Glutamatergic neuron (in vitro differentiated cells): ENCODE measurements at regions not wholly inside any gene's neighbourhood (a gene's known extent, or its start where the extent isn't known, plus 50 kb on each side); places are given as distances from the start of the nearest gene placed in this dataset.

Source experiments
- DNase-seq: peaks from one replicate; pipeline ENCODE4 v3.0.0; 2022
- H3K27ac Mint-ChIP-seq: one replicate; pipeline ENCODE4 v1.8.0; 2020; ENCODE audit warnings: mild to moderate bottlenecking, mixed read lengths, inconsistent platforms; ENCODE audit not compliant: unreplicated experiment
- H3K27me3 Mint-ChIP-seq: one replicate; pipeline ENCODE4 v1.8.0; 2020; ENCODE audit warnings: mild to moderate bottlenecking, moderate library complexity, mixed read lengths, inconsistent platforms; ENCODE audit not compliant: unreplicated experiment
- H3K36me3 Mint-ChIP-seq: one replicate; pipeline ENCODE4 v1.8.0; 2020; ENCODE audit warnings: mild to moderate bottlenecking, mixed read lengths, inconsistent platforms; ENCODE audit not compliant: unreplicated experiment
- H3K4me1 Mint-ChIP-seq: one replicate; pipeline ENCODE4 v1.8.0; 2020; ENCODE audit warnings: mild to moderate bottlenecking, low read depth, mixed read lengths, inconsistent platforms; ENCODE audit not compliant: unreplicated experiment
- H3K4me3 Mint-ChIP-seq: one replicate; pipeline ENCODE4 v1.8.0; 2020; ENCODE audit warnings: mild to moderate bottlenecking, mixed read lengths, inconsistent platforms; ENCODE audit not compliant: unreplicated experiment
- H3K9me3 Mint-ChIP-seq: one replicate; pipeline ENCODE4 v1.8.0; 2020; ENCODE audit warnings: mild to moderate bottlenecking, moderate library complexity, mixed read lengths, inconsistent platforms; ENCODE audit not compliant: unreplicated experiment
- TF ChIP-seq, protein P1 (sequence below): fragments of 200-600 bp; sonication (generic); IDR thresholded peaks from one replicate; pipeline ENCODE4 v1.5.0; 2021; ENCODE audit not compliant: partially characterized antibody, unreplicated experiment

DNA sequence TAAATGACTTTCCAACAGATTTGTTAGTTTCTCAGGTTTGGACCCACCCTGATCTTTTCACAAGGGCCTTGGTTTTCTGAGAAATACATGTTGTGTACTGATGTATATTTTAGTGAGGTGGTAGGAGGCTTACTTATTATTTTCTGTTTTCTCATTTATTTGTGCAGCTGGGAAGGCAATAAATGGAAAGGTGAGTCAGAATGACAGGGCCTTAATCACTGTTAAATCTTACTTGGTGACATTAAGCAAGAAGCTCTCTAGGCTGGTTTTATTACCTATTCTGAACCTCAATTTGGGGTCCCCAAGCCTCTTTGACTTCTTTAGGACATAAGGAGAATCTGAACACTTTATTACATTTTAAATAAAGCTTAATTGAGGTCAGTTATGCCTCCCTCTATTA, 214.0 kb upstream of the DAB2 start:
- no peaks in the 10 kb centered on the region for H3K9me3 Mint-ChIP-seq
- TF ChIP-seq, protein P1, sequence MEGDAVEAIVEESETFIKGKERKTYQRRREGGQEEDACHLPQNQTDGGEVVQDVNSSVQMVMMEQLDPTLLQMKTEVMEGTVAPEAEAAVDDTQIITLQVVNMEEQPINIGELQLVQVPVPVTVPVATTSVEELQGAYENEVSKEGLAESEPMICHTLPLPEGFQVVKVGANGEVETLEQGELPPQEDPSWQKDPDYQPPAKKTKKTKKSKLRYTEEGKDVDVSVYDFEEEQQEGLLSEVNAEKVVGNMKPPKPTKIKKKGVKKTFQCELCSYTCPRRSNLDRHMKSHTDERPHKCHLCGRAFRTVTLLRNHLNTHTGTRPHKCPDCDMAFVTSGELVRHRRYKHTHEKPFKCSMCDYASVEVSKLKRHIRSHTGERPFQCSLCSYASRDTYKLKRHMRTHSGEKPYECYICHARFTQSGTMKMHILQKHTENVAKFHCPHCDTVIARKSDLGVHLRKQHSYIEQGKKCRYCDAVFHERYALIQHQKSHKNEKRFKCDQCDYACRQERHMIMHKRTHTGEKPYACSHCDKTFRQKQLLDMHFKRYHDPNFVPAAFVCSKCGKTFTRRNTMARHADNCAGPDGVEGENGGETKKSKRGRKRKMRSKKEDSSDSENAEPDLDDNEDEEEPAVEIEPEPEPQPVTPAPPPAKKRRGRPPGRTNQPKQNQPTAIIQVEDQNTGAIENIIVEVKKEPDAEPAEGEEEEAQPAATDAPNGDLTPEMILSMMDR, result no peak
- no peak for DNase-seq
- no peak overlapping the region for H3K4me3 Mint-ChIP-seq
- H3K27me3 Mint-ChIP-seq, result no peaks in the 10 kb centered on the region
- H3K27ac Mint-ChIP-seq, result no peak overlapping the region
- H3K36me3 Mint-ChIP-seq, result no peaks in the 10 kb centered on the region
- H3K4me1 Mint-ChIP-seq, result no peaks in the 10 kb centered on the region

DNA sequence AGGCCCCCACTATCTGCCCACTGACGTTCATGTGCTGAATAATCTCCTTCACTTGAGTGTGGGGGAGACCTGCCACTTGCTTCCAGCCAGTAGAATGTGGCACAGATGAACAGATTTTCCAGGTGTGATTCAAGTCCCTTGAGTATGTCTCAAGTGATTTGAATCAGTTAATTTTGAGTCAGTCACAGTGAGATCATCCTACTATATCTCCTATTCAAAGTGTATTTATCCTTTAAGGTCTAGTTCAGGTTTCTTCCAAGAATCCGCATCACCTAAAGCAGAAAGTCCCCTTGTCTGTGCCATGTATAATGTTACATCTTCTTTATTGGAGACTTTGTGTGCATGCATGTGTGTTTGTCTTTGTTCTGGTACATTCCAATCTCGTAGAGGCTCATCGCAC, 208.3 kb upstream of the DAB2 start:
- Mint-ChIP-seq H3K27ac (no peak overlapping the region), H3K4me1 (no peaks in the 10 kb centered on the region), H3K4me3 (no peak overlapping the region), H3K27me3 (no peaks in the 10 kb centered on the region), H3K9me3 (no peaks in the 10 kb centered on the region), H3K36me3 (no peaks in the 10 kb centered on the region)
- TF ChIP-seq, protein P1, result no peak
- DNase-seq, result no peak

DNA sequence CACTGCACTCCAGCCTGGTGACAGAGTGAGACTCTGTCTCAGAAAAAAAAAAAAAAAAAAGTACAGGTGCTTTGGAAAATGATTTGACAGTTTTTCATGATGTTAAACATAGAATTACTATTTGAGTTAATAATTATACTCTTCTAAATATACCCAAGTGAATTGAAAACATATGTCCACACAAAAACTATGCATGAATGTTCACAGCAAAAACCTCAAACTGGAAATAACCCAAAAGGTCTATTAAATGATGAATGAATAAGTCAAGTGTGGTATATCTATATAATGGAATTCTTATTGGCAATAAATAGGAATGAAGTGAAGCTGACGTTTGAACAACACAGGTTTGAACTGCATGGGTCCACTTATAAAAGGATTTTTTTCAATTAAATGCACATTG, 207.2 kb upstream of the DAB2 start:
- H3K36me3 Mint-ChIP-seq, result no peaks in the 10 kb centered on the region
- no peak overlapping the region for H3K27ac Mint-ChIP-seq
- no peak for DNase-seq
- H3K27me3 Mint-ChIP-seq, result no peaks in the 10 kb centered on the region
- TF ChIP-seq, protein P1, result no peak
- no peaks in the 10 kb centered on the region for H3K9me3 Mint-ChIP-seq
- no peaks in the 10 kb centered on the region for H3K4me1 Mint-ChIP-seq
- H3K4me3 Mint-ChIP-seq, result no peak overlapping the region

DNA sequence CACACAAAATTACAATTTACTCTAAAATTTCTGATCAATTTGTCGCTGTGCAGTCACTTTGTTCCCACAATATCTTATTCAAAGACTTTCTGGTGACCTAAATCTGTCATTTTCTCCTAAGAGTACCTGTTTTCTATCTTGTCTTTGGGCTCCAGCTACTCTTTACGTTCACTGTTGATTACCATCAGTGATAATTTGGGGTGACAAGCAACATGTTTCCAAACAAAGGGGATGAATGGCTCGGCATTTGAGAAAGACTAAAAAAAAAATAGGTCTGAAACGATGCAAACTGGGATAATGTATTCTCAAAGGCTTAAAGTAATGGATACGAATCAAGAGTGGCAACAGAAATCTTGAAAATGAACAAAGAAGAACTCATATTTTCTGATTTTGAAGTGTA, 205.2 kb upstream of the DAB2 start:
- H3K27me3 Mint-ChIP-seq, result no peaks in the 10 kb centered on the region
- DNase-seq, result no peak
- TF ChIP-seq, protein P1, result no peak
- H3K4me3 Mint-ChIP-seq, result no peak overlapping the region
- H3K36me3 Mint-ChIP-seq, result no peaks in the 10 kb centered on the region
- H3K27ac Mint-ChIP-seq, result no peak overlapping the region
- H3K4me1 Mint-ChIP-seq, result no peaks in the 10 kb centered on the region
- H3K9me3 Mint-ChIP-seq, result no peaks in the 10 kb centered on the region

DNA sequence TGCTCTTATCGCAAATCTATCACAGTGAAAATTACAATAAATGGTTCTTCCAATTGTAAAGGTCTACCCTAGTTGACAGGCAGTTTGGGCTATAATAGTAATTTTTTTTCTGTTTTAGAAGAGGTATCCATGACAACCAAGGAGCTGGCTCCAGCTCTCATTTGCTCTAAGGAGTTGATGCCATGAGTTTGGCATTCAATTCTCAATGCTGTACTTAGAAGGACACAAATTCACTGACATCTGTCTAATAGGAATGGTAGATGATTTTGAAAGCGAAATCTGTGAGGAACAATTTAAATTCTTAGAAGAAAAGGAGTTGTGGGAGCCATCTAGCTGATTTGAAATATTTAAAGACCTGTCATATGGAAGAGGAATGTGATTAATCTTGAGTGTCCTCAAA, 203.6 kb upstream of the DAB2 start:
- Mint-ChIP-seq H3K9me3 (no peaks in the 10 kb centered on the region), H3K27ac (no peak overlapping the region), H3K27me3 (no peaks in the 10 kb centered on the region), H3K4me1 (no peaks in the 10 kb centered on the region), H3K36me3 (no peaks in the 10 kb centered on the region), H3K4me3 (no peak overlapping the region)
- TF ChIP-seq, protein P1, result no peak
- no peak for DNase-seq
